Liver (tissue), 8 donors: ENCODE measurements at regions not wholly inside any gene's neighbourhood (a gene's known extent, or its start where the extent isn't known, plus 50 kb on each side); places are given as distances from the start of the nearest gene placed in this dataset.

Source experiments
- DNase-seq: peaks from one replicate; pipeline ENCODE4 v3.0.0-alpha.2; 2017; ENCODE audit warnings: low spot score
- H3K27ac ChIP-seq, 2 donors: one replicate each; pipeline ENCODE4 v1.7.0; 2013; ENCODE audit warnings: inconsistent platforms in 2 of 2, low read length in 2 of 2, control low read depth in 1 of 2, low read depth in 1 of 2, mild to moderate bottlenecking in 1 of 2
- H3K27me3 ChIP-seq, 4 donors: one replicate each; pipeline versions ENCODE4 v1.6.1 to v1.7.0; 2013; ENCODE audit warnings: low read length in 3 of 4, inconsistent platforms in 1 of 4, mild to moderate bottlenecking in 1 of 4, moderate library complexity in 1 of 4; ENCODE audit not compliant: control insufficient read depth in 4 of 4, insufficient read depth in 4 of 4
- H3K36me3 ChIP-seq, 4 donors: one replicate each; pipeline versions ENCODE4 v1.6.1 to v1.7.0; 2013; ENCODE audit warnings: low read length in 3 of 4, mild to moderate bottlenecking in 3 of 4, low read depth in 1 of 4, moderate library complexity in 1 of 4; ENCODE audit not compliant: control insufficient read depth in 4 of 4, insufficient read depth in 3 of 4
- H3K4me1 ChIP-seq, 4 donors: one replicate each; pipeline versions ENCODE4 v1.6.1 to v1.7.0; 2013; ENCODE audit warnings: low read length in 3 of 4, mild to moderate bottlenecking in 3 of 4, moderate library complexity in 1 of 4; ENCODE audit not compliant: control insufficient read depth in 4 of 4, insufficient read depth in 4 of 4
- H3K4me3 ChIP-seq, 3 donors: one replicate each; pipeline versions ENCODE4 v1.6.1 to v1.7.0; 2013; ENCODE audit warnings: low read length in 3 of 3, control low read depth in 1 of 3, low read depth in 1 of 3, mild to moderate bottlenecking in 1 of 3
- H3K9ac ChIP-seq, 2 donors: one replicate each; pipeline ENCODE4 v1.7.0; 2013; ENCODE audit warnings: low read length in 2 of 2, mild to moderate bottlenecking in 2 of 2, moderate library complexity in 2 of 2, control low read depth in 1 of 2, low read depth in 1 of 2
- H3K9me3 ChIP-seq, 4 donors: one replicate each; pipeline versions ENCODE4 v1.6.1 to v1.7.0; 2013; ENCODE audit warnings: low read length in 3 of 4; ENCODE audit not compliant: control insufficient read depth in 4 of 4
- CTCF ChIP-seq: fragments of 150-350 bp; IDR thresholded peaks from 2 replicates; pipeline ENCODE4 v1.5.1; 2017; ENCODE audit warnings: improper control_type of control experiment, low read depth, low read length; ENCODE audit not compliant: missing input control
- FOXA1 ChIP-seq: IDR thresholded peaks from 2 replicates; pipeline ENCODE4 v1.6.1; 2016; ENCODE audit warnings: antibody characterized with exemption
- FOXA2 ChIP-seq: IDR thresholded peaks from 2 replicates; pipeline ENCODE4 v1.6.1; 2016; ENCODE audit warnings: antibody characterized with exemption
- HNF4A ChIP-seq, 2 donors: conservative IDR thresholded peaks; 2 replicates each; pipeline ENCODE4 v1.6.1; 2016; ENCODE audit warnings: antibody characterized with exemption in 2 of 2, mild to moderate bottlenecking in 2 of 2
- HNF4G ChIP-seq: IDR thresholded peaks from 2 replicates; pipeline ENCODE4 v1.6.1; 2016; ENCODE audit warnings: antibody characterized with exemption
- JUND ChIP-seq, 2 donors: IDR thresholded peaks; 2 replicates each; pipeline ENCODE4 v1.6.1; 2016; ENCODE audit warnings: antibody characterized with exemption in 2 of 2
- NR2F2 ChIP-seq: IDR thresholded peaks from 2 replicates; pipeline ENCODE4 v1.6.1; 2016; ENCODE audit warnings: antibody characterized with exemption
- RAD21 ChIP-seq, 2 donors: IDR thresholded peaks; 2 replicates each; pipeline ENCODE4 v1.6.1; 2016; ENCODE audit warnings: antibody characterized with exemption in 2 of 2, mild to moderate bottlenecking in 2 of 2
- RXRA ChIP-seq, 2 donors: IDR thresholded peaks; 2 replicates each; pipeline ENCODE4 v1.6.1; 2017 to 2018; ENCODE audit warnings: antibody characterized with exemption in 2 of 2, mild to moderate bottlenecking in 1 of 2
- SP1 ChIP-seq: IDR thresholded peaks from 2 replicates; pipeline ENCODE4 v1.6.1; 2018; ENCODE audit warnings: antibody characterized with exemption, mild to moderate bottlenecking
- TAF1 ChIP-seq: conservative IDR thresholded peaks from 2 replicates; pipeline ENCODE4 v1.6.1; 2016; ENCODE audit warnings: antibody characterized with exemption, mild to moderate bottlenecking
- YY1 ChIP-seq: IDR thresholded peaks from 2 replicates; pipeline ENCODE4 v1.6.1; 2016; ENCODE audit warnings: antibody characterized with exemption, mild to moderate bottlenecking
- ZBTB33 ChIP-seq: IDR thresholded peaks from 2 replicates; pipeline ENCODE4 v1.6.1; 2016; ENCODE audit warnings: antibody characterized with exemption
- WGBS: extraction: QIAGEN DNeasy Blood & Tissue Kit; methylation state at CpG from one replicate; pipeline ENCODE4 v1.1.7; 2013; 5-methylcytosine and 5-hydroxymethylcytosine counted together
- TF ChIP-seq, protein P1 (sequence below): IDR thresholded peaks from 2 replicates; pipeline ENCODE4 v1.6.1; 2016; ENCODE audit warnings: antibody characterized with exemption, mild to moderate bottlenecking
- donor health status: healthy.
- donor health status: healthy.
- donor health status: healthy.
- donor health status: healthy.
- donor health status: healthy.

- no peak for TF ChIP-seq CTCF
- TF ChIP-seq RXRA (IDR thresholded peaks at IDR 0.05): no peak
- no peak for TF ChIP-seq JUND (IDR thresholded peaks at IDR 0.05)
- TF ChIP-seq HNF4A (conservative IDR thresholded peaks at IDR 0.05): no peak
- no peak for TF ChIP-seq TAF1
These were observed 167.2 kb downstream of the TRIB2 start (continued) for GRCh38 chr2:12883906-12884305.

- WGBS: 65% methylated on average over 7 of the region's 7 CpGs
- no peaks in the 10 kb centered on the region for H3K4me1 ChIP-seq
- no peaks in the 10 kb centered on the region for H3K36me3 ChIP-seq
- no peak for DNase-seq
- H3K9ac ChIP-seq: no peak overlapping the region
- peak; percentile 69 to 77 for TF ChIP-seq RXRA (IDR thresholded peaks at IDR 0.05)
- TF ChIP-seq, protein P1, sequence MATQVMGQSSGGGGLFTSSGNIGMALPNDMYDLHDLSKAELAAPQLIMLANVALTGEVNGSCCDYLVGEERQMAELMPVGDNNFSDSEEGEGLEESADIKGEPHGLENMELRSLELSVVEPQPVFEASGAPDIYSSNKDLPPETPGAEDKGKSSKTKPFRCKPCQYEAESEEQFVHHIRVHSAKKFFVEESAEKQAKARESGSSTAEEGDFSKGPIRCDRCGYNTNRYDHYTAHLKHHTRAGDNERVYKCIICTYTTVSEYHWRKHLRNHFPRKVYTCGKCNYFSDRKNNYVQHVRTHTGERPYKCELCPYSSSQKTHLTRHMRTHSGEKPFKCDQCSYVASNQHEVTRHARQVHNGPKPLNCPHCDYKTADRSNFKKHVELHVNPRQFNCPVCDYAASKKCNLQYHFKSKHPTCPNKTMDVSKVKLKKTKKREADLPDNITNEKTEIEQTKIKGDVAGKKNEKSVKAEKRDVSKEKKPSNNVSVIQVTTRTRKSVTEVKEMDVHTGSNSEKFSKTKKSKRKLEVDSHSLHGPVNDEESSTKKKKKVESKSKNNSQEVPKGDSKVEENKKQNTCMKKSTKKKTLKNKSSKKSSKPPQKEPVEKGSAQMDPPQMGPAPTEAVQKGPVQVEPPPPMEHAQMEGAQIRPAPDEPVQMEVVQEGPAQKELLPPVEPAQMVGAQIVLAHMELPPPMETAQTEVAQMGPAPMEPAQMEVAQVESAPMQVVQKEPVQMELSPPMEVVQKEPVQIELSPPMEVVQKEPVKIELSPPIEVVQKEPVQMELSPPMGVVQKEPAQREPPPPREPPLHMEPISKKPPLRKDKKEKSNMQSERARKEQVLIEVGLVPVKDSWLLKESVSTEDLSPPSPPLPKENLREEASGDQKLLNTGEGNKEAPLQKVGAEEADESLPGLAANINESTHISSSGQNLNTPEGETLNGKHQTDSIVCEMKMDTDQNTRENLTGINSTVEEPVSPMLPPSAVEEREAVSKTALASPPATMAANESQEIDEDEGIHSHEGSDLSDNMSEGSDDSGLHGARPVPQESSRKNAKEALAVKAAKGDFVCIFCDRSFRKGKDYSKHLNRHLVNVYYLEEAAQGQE: peak; percentile 24
- TF ChIP-seq ZBTB33: no peak
- TF ChIP-seq FOXA1: no peak
- peak; percentile 67 for TF ChIP-seq SP1
- peak; percentile 8 to 42 for TF ChIP-seq JUND (IDR thresholded peaks at IDR 0.05)
- TF ChIP-seq HNF4A (conservative IDR thresholded peaks at IDR 0.05): no peak
- peak; percentile 96 for TF ChIP-seq NR2F2
- peak; percentile 48 to 58 for TF ChIP-seq RAD21 (IDR thresholded peaks at IDR 0.05)
- TF ChIP-seq YY1: peak; percentile 54
- no peak for TF ChIP-seq TAF1
- no peak for TF ChIP-seq HNF4G
- H3K4me3 ChIP-seq: no peak overlapping the region
- no peaks in the 10 kb centered on the region for H3K27me3 ChIP-seq
- peak overlapping the region; percentile 23 to 30 for H3K27ac ChIP-seq
- H3K9me3 ChIP-seq: no peaks in the 10 kb centered on the region
These were observed 168.1 kb downstream of the TRIB2 start for GRCh38 chr2:12884713-12885282.

DNA sequence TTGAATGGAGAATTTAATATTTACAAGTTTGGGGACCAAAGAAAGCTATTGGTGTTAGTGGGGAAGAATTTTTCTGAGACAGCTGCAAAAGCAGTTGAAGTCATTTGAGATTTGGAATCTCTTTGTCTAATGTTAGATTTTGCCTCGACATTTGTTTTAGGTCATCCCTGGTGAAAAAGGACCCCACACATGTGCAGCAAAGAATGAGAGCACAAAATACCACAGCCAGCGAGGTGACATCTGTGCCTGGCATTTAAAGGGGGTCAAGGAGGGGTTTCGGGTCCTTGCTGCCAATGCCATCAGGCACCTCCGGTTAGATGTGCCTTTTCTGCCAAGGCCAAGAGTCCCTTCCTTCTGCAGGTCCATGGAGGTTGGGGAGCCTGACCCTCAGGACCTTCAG is 173.3 kb downstream of the TRIB2 start:
- no peak overlapping the region for H3K9ac ChIP-seq
- DNase-seq: no peak
- no peaks in the 10 kb centered on the region for H3K4me1 ChIP-seq
- no peaks in the 10 kb centered on the region for H3K36me3 ChIP-seq
- no peak overlapping the region for H3K4me3 ChIP-seq
- TF ChIP-seq CTCF (no peak), RAD21 (IDR thresholded peaks at IDR 0.05) (no peak), FOXA2 (no peak), NR2F2 (no peak), FOXA1 (no peak)
- 87% methylated on average over 4 of the region's 4 CpGs for WGBS
- peaks cover 0 to 13% (median 6%) of the 10 kb centered on the region in 4 donors for H3K9me3 ChIP-seq
- H3K27ac ChIP-seq: no peak overlapping the region
- H3K27me3 ChIP-seq: no peaks in the 10 kb centered on the region
